ENCODE measurements at regions not wholly inside any gene's neighbourhood (a gene's known extent, or its start where the extent isn't known, plus 50 kb on each side); places are given as distances from the start of the nearest gene placed in this dataset.

- intact Hi-C loops (cut with micrococcal nuclease), result no loop called here
- TF ChIP-seq CTCF (IDR thresholded peaks at IDR 0.05; ENCODE audit: unreplicated experiment), result no peak
- Mint-ChIP-seq H3K36me3 (ENCODE audit: insufficient read depth, unreplicated experiment) (no peaks in the 10 kb centered on the region), H3K4me3 (ENCODE audit: unreplicated experiment) (no peak overlapping the region), H3K27ac (ENCODE audit: low read depth, unreplicated experiment) (no peak overlapping the region), H3K4me1 (ENCODE audit: insufficient read depth, unreplicated experiment) (no peaks in the 10 kb centered on the region), H3K9me3 (ENCODE audit: unreplicated experiment) (no peaks in the 10 kb centered on the region), H3K27me3 (ENCODE audit: insufficient read depth, unreplicated experiment) (peaks cover 31% of the 10 kb centered on the region)
- BruUV-seq (replicated peaks), result no TSS peak
- no peak for DNase-seq (ENCODE audit: unreplicated experiment)
- POLR2A ChIA-PET, result no interaction called here
- CTCF ChIA-PET, result interaction anchor here (0.9 kb wide), 1 partner anchor 83 kb away, joined by 3 read pairs; no protein-coding TSS in a partner anchor
Observed at GRCh38 chr6:69609836-69610472, 186.9 kb downstream of the LMBRD1 start.

GRCh38 chr6:69601132-69601531, 195.7 kb downstream of the LMBRD1 start:
- DNase-seq (ENCODE audit: unreplicated experiment), result no peak
- CTCF ChIA-PET, result interaction anchor here (0.7 kb wide), 1 partner anchor 107 kb away, joined by 3 read pairs; no protein-coding TSS in a partner anchor
- no peak for TF ChIP-seq CTCF (IDR thresholded peaks at IDR 0.05; ENCODE audit: unreplicated experiment)
- no peaks in the 10 kb centered on the region for H3K36me3 Mint-ChIP-seq (ENCODE audit: insufficient read depth, unreplicated experiment)
- H3K27me3 Mint-ChIP-seq (ENCODE audit: insufficient read depth, unreplicated experiment), result peaks cover 47% of the 10 kb centered on the region
- no peaks in the 10 kb centered on the region for H3K4me1 Mint-ChIP-seq (ENCODE audit: insufficient read depth, unreplicated experiment)
- intact Hi-C loops (cut with micrococcal nuclease), result no loop called here
- H3K9me3 Mint-ChIP-seq (ENCODE audit: unreplicated experiment), result no peaks in the 10 kb centered on the region
- no TSS peak for BruUV-seq (replicated peaks)
- no peak overlapping the region for H3K27ac Mint-ChIP-seq (ENCODE audit: low read depth, unreplicated experiment)
- no peak overlapping the region for H3K4me3 Mint-ChIP-seq (ENCODE audit: unreplicated experiment)
- POLR2A ChIA-PET, result no interaction called here

- Mint-ChIP-seq H3K9me3 (ENCODE audit: unreplicated experiment) (no peaks in the 10 kb centered on the region), H3K4me3 (ENCODE audit: unreplicated experiment) (no peak overlapping the region), H3K27me3 (ENCODE audit: insufficient read depth, unreplicated experiment) (peaks cover 75% of the 10 kb centered on the region), H3K36me3 (ENCODE audit: insufficient read depth, unreplicated experiment) (no peaks in the 10 kb centered on the region), H3K4me1 (ENCODE audit: insufficient read depth, unreplicated experiment) (no peaks in the 10 kb centered on the region), H3K27ac (ENCODE audit: low read depth, unreplicated experiment) (no peak overlapping the region)
- BruUV-seq (replicated peaks), result no TSS peak
- intact Hi-C loops (cut with micrococcal nuclease), result no loop called here
- TF ChIP-seq CTCF (IDR thresholded peaks at IDR 0.05; ENCODE audit: unreplicated experiment), result no peak
- ChIA-PET CTCF (no interaction called here), POLR2A (no interaction called here)
- no peak for DNase-seq (ENCODE audit: unreplicated experiment)
Observed at GRCh38 chr6:69594405-69594804, 202.4 kb downstream of the LMBRD1 start.

- Mint-ChIP-seq H3K4me1 (ENCODE audit: insufficient read depth, unreplicated experiment) (no peaks in the 10 kb centered on the region), H3K27ac (ENCODE audit: low read depth, unreplicated experiment) (no peak overlapping the region), H3K9me3 (ENCODE audit: unreplicated experiment) (no peaks in the 10 kb centered on the region), H3K27me3 (ENCODE audit: insufficient read depth, unreplicated experiment) (peaks cover 82% of the 10 kb centered on the region), H3K36me3 (ENCODE audit: insufficient read depth, unreplicated experiment) (no peaks in the 10 kb centered on the region), H3K4me3 (ENCODE audit: unreplicated experiment) (no peak overlapping the region)
- BruUV-seq (replicated peaks), result no TSS peak
- CTCF ChIA-PET, result no interaction called here
- POLR2A ChIA-PET, result no interaction called here
- intact Hi-C loops (cut with micrococcal nuclease), result no loop called here
- DNase-seq (ENCODE audit: unreplicated experiment), result no peak
- TF ChIP-seq CTCF (IDR thresholded peaks at IDR 0.05; ENCODE audit: unreplicated experiment), result no peak
Observed at GRCh38 chr6:69593706-69594105, 203.1 kb downstream of the LMBRD1 start.

Measured in MCF 10A (cell line).